CD4-positive, alpha-beta T cell treated with Interleukin-1 beta for 1 hour (primary cell): ENCODE measurements at regions not wholly inside any gene's neighbourhood (a gene's known extent, or its start where the extent isn't known, plus 50 kb on each side); places are given as distances from the start of the nearest gene placed in this dataset.
"Not testable (repeated sequence)": the region's sequence is repeated elsewhere in the genome, so short reads cannot be mapped to it uniquely, and the experiment has no call there.

Experiments
- DNase-seq, 2 donors: peaks; one replicate each; pipeline ENCODE4 v3.0.0-alpha.2; 2020 to 2022

- DNase-seq: no peak
Measured at GRCh38 chr1:47491341-47491753, 53.5 kb downstream of the FOXD2 start.

GRCh38 chr1:47495176-47495713 lies 57.4 kb downstream of the FOXD2 start:
- no peak for DNase-seq

- no peak for DNase-seq
Measured at GRCh38 chr1:47498551-47498950, 60.7 kb downstream of the FOXD2 start.

- no peak for DNase-seq
Measured at GRCh38 chr1:47501069-47501468, 63.2 kb downstream of the FOXD2 start.

GRCh38 chr1:47502746-47503370 lies 65.0 kb downstream of the FOXD2 start:
- no peak for DNase-seq

- not testable (repeated sequence) for DNase-seq
Measured at GRCh38 chr1:47504840-47505239, 67.0 kb downstream of the FOXD2 start.

- no peak for DNase-seq
Measured at GRCh38 chr1:47505267-47505666, 67.4 kb downstream of the FOXD2 start.

GRCh38 chr1:47506053-47506452 lies 68.2 kb downstream of the FOXD2 start:
- DNase-seq: no peak

GRCh38 chr1:47507144-47507543 lies 69.3 kb downstream of the FOXD2 start:
- no peak for DNase-seq

- DNase-seq: no peak
Measured at GRCh38 chr1:47507881-47508701, 70.2 kb downstream of the FOXD2 start.

- DNase-seq: no peak
Measured at GRCh38 chr1:47508702-47509431, 71.0 kb downstream of the FOXD2 start.

- DNase-seq: no peak
Measured at GRCh38 chr1:47510282-47510811, 72.5 kb downstream of the FOXD2 start.

- DNase-seq: no peak
Measured at GRCh38 chr1:47511825-47512224, 74.0 kb downstream of the FOXD2 start.

- DNase-seq: no peak
Measured at GRCh38 chr1:47513393-47513792, 75.5 kb downstream of the FOXD2 start.

GRCh38 chr1:47514229-47514628 lies 76.4 kb downstream of the FOXD2 start:
- no peak for DNase-seq

GRCh38 chr1:47515164-47515789 lies 77.4 kb downstream of the FOXD2 start:
- no peak for DNase-seq

GRCh38 chr1:47517946-47518345 lies 80.1 kb downstream of the FOXD2 start:
- DNase-seq: no peak

- DNase-seq: no peak
Measured at GRCh38 chr1:47519491-47519890, 81.6 kb downstream of the FOXD2 start.

GRCh38 chr1:47519971-47520370 lies 82.1 kb downstream of the FOXD2 start:
- no peak for DNase-seq

GRCh38 chr1:47521034-47521881 lies 83.4 kb downstream of the FOXD2 start:
- no peak for DNase-seq

- DNase-seq: no peak
Measured at GRCh38 chr1:47522935-47523834, 85.3 kb downstream of the FOXD2 start.
